ENCODE measurements at regions not wholly inside any gene's neighbourhood (a gene's known extent, or its start where the extent isn't known, plus 50 kb on each side); places are given as distances from the start of the nearest gene placed in this dataset.

DNA sequence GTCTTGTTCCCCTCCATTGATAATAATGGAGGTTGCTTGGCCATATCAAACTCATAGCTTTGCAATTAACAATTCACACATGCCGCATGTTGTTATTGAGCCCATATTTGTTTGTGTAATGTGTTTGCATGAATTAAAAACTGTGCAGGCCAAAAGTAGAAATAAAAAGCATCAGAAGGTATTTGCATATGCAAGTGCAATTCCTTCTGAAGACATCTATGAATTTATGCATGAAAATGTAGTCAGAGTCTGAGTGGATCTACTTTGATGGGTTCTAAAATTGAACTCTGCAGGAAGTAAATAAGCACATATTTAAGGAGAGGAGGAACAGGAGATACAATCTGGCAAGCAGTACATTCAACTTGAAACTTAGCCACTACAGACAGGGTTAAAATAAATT lies 1004.6 kb upstream of the WWC1 start:
- TF ChIP-seq, protein P1, sequence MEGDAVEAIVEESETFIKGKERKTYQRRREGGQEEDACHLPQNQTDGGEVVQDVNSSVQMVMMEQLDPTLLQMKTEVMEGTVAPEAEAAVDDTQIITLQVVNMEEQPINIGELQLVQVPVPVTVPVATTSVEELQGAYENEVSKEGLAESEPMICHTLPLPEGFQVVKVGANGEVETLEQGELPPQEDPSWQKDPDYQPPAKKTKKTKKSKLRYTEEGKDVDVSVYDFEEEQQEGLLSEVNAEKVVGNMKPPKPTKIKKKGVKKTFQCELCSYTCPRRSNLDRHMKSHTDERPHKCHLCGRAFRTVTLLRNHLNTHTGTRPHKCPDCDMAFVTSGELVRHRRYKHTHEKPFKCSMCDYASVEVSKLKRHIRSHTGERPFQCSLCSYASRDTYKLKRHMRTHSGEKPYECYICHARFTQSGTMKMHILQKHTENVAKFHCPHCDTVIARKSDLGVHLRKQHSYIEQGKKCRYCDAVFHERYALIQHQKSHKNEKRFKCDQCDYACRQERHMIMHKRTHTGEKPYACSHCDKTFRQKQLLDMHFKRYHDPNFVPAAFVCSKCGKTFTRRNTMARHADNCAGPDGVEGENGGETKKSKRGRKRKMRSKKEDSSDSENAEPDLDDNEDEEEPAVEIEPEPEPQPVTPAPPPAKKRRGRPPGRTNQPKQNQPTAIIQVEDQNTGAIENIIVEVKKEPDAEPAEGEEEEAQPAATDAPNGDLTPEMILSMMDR (IDR thresholded peaks at IDR 0.05): no peak
- no peak for TF ChIP-seq EZH2 (IDR thresholded peaks at IDR 0.05; ENCODE audit: borderline replicate concordance, insufficient read depth, low read depth, low read length, poor library complexity, severe bottlenecking)
